ENCODE measurements at regions not wholly inside any gene's neighbourhood (a gene's known extent, or its start where the extent isn't known, plus 50 kb on each side); places are given as distances from the start of the nearest gene placed in this dataset.

DNA sequence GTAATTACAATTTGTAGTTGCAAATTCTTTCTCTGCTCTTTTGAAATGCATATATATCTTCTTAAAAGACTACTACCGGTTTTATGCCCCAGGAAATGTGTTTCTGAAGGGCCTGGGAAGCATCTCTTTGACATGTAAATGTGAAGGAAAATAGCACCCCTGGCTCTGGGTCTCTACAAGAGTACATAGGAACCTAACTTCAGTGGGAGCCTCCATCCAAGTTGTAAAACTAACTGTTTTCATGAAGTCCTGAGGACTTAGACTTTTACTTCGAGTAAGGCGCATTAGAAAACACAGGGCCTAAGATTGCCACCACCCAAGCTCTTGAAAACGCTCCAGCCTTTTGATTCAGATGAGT lies 99.4 kb downstream of the CBLN2 start:
- TF ChIP-seq, protein P1, sequence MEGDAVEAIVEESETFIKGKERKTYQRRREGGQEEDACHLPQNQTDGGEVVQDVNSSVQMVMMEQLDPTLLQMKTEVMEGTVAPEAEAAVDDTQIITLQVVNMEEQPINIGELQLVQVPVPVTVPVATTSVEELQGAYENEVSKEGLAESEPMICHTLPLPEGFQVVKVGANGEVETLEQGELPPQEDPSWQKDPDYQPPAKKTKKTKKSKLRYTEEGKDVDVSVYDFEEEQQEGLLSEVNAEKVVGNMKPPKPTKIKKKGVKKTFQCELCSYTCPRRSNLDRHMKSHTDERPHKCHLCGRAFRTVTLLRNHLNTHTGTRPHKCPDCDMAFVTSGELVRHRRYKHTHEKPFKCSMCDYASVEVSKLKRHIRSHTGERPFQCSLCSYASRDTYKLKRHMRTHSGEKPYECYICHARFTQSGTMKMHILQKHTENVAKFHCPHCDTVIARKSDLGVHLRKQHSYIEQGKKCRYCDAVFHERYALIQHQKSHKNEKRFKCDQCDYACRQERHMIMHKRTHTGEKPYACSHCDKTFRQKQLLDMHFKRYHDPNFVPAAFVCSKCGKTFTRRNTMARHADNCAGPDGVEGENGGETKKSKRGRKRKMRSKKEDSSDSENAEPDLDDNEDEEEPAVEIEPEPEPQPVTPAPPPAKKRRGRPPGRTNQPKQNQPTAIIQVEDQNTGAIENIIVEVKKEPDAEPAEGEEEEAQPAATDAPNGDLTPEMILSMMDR (IDR thresholded peaks at IDR 0.05 in 2 of 3, conservative IDR thresholded peaks at IDR 0.05 in 1 of 3; ENCODE audit: borderline replicate concordance in 1 of 3, insufficient read depth in 1 of 3, low read depth in 2 of 3, low read length in 2 of 3), result no peak
- TF ChIP-seq EZH2 (IDR thresholded peaks at IDR 0.05) (no peak), EGR1 (IDR thresholded peaks at IDR 0.05; ENCODE audit: low read depth) (no peak), ZNF274 (IDR thresholded peaks at IDR 0.05; ENCODE audit: low read depth, low read length) (no peak), RAD21 (IDR thresholded peaks at IDR 0.05; ENCODE audit: low read depth) (no peak)

Data from HCT116 (cell line).